ENCODE measurements at regions not wholly inside any gene's neighbourhood (a gene's known extent, or its start where the extent isn't known, plus 50 kb on each side); places are given as distances from the start of the nearest gene placed in this dataset.

GRCh38 chr10:3893901-3894563 lies 109.0 kb upstream of the KLF6 start:
- TF ChIP-seq EP300 (IDR thresholded peaks at IDR 0.05) (no peak), POLR2A (IDR thresholded peaks at IDR 0.05) (no peak)
- TF ChIP-seq, protein P1, sequence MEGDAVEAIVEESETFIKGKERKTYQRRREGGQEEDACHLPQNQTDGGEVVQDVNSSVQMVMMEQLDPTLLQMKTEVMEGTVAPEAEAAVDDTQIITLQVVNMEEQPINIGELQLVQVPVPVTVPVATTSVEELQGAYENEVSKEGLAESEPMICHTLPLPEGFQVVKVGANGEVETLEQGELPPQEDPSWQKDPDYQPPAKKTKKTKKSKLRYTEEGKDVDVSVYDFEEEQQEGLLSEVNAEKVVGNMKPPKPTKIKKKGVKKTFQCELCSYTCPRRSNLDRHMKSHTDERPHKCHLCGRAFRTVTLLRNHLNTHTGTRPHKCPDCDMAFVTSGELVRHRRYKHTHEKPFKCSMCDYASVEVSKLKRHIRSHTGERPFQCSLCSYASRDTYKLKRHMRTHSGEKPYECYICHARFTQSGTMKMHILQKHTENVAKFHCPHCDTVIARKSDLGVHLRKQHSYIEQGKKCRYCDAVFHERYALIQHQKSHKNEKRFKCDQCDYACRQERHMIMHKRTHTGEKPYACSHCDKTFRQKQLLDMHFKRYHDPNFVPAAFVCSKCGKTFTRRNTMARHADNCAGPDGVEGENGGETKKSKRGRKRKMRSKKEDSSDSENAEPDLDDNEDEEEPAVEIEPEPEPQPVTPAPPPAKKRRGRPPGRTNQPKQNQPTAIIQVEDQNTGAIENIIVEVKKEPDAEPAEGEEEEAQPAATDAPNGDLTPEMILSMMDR (IDR thresholded peaks at IDR 0.05), result no peak
- no peaks in the 10 kb centered on the region for H3K9me3 ChIP-seq
- 89 to 93% (median 92%) methylated on average over 10 of the region's 10 CpGs for WGBS, 3 donors
- H3K27ac ChIP-seq, result no peak overlapping the region
- no peak overlapping the region for H3K4me3 ChIP-seq
- H3K27me3 ChIP-seq, result no peaks in the 10 kb centered on the region
- no peak for DNase-seq
- no peaks in the 10 kb centered on the region for H3K36me3 ChIP-seq
- no peaks in the 10 kb centered on the region for H3K4me1 ChIP-seq (ENCODE audit: insufficient read depth)
- intact Hi-C loops (cut with DNase I), result no loop called here

GRCh38 chr10:3892440-3893425 lies 107.7 kb upstream of the KLF6 start:
- DNase-seq, result no peak
- Histone ChIP-seq H3K4me3 (no peak overlapping the region), H3K4me1 (ENCODE audit: insufficient read depth) (no peaks in the 10 kb centered on the region), H3K27ac (no peak overlapping the region), H3K36me3 (no peaks in the 10 kb centered on the region), H3K27me3 (no peaks in the 10 kb centered on the region), H3K9me3 (no peaks in the 10 kb centered on the region)
- TF ChIP-seq POLR2A (IDR thresholded peaks at IDR 0.05), result no peak
- TF ChIP-seq EP300 (IDR thresholded peaks at IDR 0.05), result no peak
- TF ChIP-seq, protein P1 (IDR thresholded peaks at IDR 0.05), result no peak
- 84 to 89% (median 88%) methylated on average over 9 of the region's 9 CpGs for WGBS, 3 donors
- intact Hi-C loops (cut with DNase I), result no loop called here

GRCh38 chr10:3891396-3891795 lies 106.4 kb upstream of the KLF6 start:
- H3K27ac ChIP-seq, result no peak overlapping the region
- H3K9me3 ChIP-seq, result no peaks in the 10 kb centered on the region
- H3K4me3 ChIP-seq, result no peak overlapping the region
- DNase-seq, result no peak
- intact Hi-C loops (cut with DNase I), result no loop called here
- 96 to 99% (median 97%) methylated on average over 3 of the region's 3 CpGs for WGBS, 3 donors
- TF ChIP-seq POLR2A (IDR thresholded peaks at IDR 0.05) (no peak), EP300 (IDR thresholded peaks at IDR 0.05) (no peak)
- TF ChIP-seq, protein P1 (IDR thresholded peaks at IDR 0.05), result no peak
- H3K4me1 ChIP-seq (ENCODE audit: insufficient read depth), result peaks cover 1% of the 10 kb centered on the region
- H3K27me3 ChIP-seq, result no peaks in the 10 kb centered on the region
- no peaks in the 10 kb centered on the region for H3K36me3 ChIP-seq

- WGBS, 3 donors, result 94 to 96% (median 95%) methylated on average over 14 of the region's 14 CpGs
- DNase-seq, result no peak
- intact Hi-C loops (cut with DNase I), result no loop called here
- Histone ChIP-seq H3K27ac (no peak overlapping the region), H3K27me3 (no peaks in the 10 kb centered on the region), H3K4me3 (no peak overlapping the region), H3K36me3 (no peaks in the 10 kb centered on the region), H3K4me1 (ENCODE audit: insufficient read depth) (peaks cover 1% of the 10 kb centered on the region), H3K9me3 (no peaks in the 10 kb centered on the region)
- TF ChIP-seq, protein P1 (IDR thresholded peaks at IDR 0.05), result no peak
- TF ChIP-seq POLR2A (IDR thresholded peaks at IDR 0.05) (no peak), EP300 (IDR thresholded peaks at IDR 0.05) (no peak)
These were observed 105.8 kb upstream of the KLF6 start for GRCh38 chr10:3890602-3891352.
